ENCODE measurements at regions not wholly inside any gene's neighbourhood (a gene's known extent, or its start where the extent isn't known, plus 50 kb on each side); places are given as distances from the start of the nearest gene placed in this dataset.
A peak's percentile ranks its signal among the peaks of the same experiment; 100 is the strongest.

DNA sequence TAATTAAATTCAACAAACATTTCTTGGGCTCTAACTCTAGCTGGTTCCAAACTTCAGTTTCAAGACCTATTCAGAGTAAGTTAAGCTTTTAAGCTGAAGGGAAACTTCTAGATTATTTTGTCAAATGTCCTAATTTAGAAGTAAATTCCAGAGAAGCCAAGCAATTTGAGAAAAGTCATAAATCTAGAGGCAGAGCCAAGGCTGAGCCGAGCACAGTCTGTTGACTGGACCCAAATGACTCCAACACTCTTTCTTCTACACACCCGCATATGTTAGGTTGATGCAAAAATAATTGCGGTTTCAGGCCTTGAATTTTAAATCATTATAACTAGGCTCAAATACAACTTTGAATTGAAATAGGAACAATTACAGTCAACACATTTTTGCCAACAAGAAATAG is 319.7 kb downstream of the NFIB start:
- TF ChIP-seq POLR2A (IDR thresholded peaks at IDR 0.05), result no peak
- TF ChIP-seq, protein P1, sequence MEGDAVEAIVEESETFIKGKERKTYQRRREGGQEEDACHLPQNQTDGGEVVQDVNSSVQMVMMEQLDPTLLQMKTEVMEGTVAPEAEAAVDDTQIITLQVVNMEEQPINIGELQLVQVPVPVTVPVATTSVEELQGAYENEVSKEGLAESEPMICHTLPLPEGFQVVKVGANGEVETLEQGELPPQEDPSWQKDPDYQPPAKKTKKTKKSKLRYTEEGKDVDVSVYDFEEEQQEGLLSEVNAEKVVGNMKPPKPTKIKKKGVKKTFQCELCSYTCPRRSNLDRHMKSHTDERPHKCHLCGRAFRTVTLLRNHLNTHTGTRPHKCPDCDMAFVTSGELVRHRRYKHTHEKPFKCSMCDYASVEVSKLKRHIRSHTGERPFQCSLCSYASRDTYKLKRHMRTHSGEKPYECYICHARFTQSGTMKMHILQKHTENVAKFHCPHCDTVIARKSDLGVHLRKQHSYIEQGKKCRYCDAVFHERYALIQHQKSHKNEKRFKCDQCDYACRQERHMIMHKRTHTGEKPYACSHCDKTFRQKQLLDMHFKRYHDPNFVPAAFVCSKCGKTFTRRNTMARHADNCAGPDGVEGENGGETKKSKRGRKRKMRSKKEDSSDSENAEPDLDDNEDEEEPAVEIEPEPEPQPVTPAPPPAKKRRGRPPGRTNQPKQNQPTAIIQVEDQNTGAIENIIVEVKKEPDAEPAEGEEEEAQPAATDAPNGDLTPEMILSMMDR (IDR thresholded peaks at IDR 0.05), result no peak
- Histone ChIP-seq H3K27ac (peak overlapping the region; percentile 16 to 37), H3K36me3 (no peaks in the 10 kb centered on the region), H3K4me1 (no peaks in the 10 kb centered on the region), H3K9me3 (peaks cover 0 to 2% of the 10 kb centered on the region in 2 donors), H3K4me3 (no peak overlapping the region), H3K27me3 (no peaks in the 10 kb centered on the region)
- no peak for DNase-seq
- intact Hi-C loops (cut with DNase I; ENCODE audit: low total_unique reads), result no loop called here

DNA sequence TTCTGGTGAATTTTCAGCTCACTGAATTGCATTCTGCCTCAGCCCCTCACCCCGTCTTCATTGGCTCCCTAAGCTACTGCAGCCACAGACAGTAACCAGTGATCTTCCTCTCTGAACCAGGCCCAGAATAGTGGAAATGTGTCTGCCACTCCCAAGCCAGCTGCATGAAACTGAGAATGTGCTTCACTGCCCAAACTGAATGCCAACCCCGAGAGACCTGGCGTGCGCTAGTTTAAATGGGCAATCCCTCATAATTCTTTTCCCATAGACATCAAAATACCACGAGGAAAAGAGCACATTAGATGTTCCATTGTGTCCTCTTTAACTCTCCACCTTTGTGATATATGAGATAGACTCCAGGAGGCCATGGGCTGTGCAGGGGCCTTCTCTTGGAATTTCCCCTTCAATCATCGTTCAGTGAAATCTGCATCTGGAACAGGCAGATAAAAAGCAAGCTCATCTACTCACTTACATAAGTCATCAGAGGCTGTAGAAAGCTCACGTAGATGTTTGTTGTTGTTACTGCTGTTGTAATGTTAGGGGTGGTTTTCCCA is 320.2 kb downstream of the NFIB start:
- Histone ChIP-seq H3K9me3 (no peaks in the 10 kb centered on the region), H3K27ac (peak overlapping the region; percentile 16 to 37), H3K4me1 (no peaks in the 10 kb centered on the region), H3K4me3 (no peak overlapping the region), H3K27me3 (no peaks in the 10 kb centered on the region), H3K36me3 (no peaks in the 10 kb centered on the region)
- TF ChIP-seq POLR2A (IDR thresholded peaks at IDR 0.05), result no peak
- TF ChIP-seq, protein P1 (IDR thresholded peaks at IDR 0.05), result no peak
- DNase-seq, result no peak
- intact Hi-C loops (cut with DNase I; ENCODE audit: low total_unique reads), result no loop called here

DNA sequence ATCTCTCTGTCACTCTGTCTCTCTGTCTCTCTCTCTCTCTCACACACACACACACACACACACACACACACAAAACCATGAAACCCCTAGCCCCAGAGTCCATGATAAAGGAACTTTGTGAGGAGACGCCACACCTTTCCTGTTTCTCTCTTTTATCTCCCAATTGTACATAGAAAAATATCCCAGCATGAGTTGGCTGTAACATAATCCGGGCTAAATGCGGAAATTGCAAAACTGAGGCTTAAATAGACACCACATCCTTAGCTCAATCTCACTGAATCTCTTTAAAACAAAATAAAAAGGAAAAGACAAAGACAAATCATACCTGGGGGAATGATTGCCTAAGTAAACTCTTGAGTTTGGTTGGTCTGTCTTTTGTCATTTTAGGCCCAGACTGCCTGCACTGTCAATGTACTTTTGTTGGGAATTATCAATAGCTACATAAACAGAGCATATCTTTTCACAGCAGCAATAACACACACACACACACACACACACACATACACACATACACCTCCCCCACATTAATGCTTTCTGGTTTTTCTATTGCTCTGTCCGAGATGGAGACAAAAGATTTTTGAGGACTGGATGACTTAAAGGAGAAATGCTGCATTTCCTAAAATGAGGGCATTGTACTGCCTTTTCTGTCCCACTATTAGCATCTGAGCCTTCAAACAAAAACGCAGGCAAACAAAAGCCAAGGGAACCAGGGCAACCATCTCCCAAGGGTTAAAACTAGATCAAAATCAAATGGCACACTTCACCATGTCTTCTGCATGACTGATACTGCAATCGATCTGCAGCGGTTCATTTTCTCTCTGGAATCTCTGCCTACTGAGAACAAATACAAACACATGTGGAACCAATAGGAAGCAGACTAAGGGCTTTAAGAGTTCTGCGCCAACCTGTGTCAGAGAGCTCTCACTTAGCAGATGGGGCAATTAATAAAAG is 321.5 kb downstream of the NFIB start:
- TF ChIP-seq, protein P1 (IDR thresholded peaks at IDR 0.05), result no peak
- H3K27ac ChIP-seq, result no peak overlapping the region
- no peaks in the 10 kb centered on the region for H3K4me1 ChIP-seq
- no peaks in the 10 kb centered on the region for H3K9me3 ChIP-seq
- DNase-seq, result no peak
- no peaks in the 10 kb centered on the region for H3K36me3 ChIP-seq
- intact Hi-C loops (cut with DNase I; ENCODE audit: low total_unique reads), result no loop called here
- no peaks in the 10 kb centered on the region for H3K27me3 ChIP-seq
- H3K4me3 ChIP-seq, result no peak overlapping the region

DNA sequence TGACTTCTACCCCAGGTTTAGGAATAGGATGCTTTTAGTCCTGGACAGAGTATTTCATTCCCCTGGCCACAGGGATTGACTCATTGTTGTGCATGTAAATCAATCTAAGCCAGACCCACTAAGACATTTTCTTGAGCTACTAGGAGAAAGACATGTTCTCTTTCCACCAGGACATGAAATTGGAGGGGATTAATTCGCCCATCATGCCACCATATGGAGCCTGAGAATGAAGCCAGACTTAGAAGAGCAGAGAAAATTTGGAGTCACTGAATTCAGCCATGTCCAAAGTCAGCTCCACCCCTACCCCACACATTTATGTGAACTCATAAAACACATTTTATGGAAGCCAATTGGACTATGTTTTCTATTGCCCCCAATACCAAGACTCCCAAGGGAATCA is 322.5 kb downstream of the NFIB start:
- no peaks in the 10 kb centered on the region for H3K36me3 ChIP-seq
- no peaks in the 10 kb centered on the region for H3K27me3 ChIP-seq
- intact Hi-C loops (cut with DNase I; ENCODE audit: low total_unique reads), result no loop called here
- DNase-seq, result no peak
- H3K4me3 ChIP-seq, result no peak overlapping the region
- no peaks in the 10 kb centered on the region for H3K4me1 ChIP-seq
- no peak overlapping the region for H3K27ac ChIP-seq
- TF ChIP-seq, protein P1 (IDR thresholded peaks at IDR 0.05), result no peak
- no peak for TF ChIP-seq POLR2A (IDR thresholded peaks at IDR 0.05)
- H3K9me3 ChIP-seq, result no peaks in the 10 kb centered on the region

DNA sequence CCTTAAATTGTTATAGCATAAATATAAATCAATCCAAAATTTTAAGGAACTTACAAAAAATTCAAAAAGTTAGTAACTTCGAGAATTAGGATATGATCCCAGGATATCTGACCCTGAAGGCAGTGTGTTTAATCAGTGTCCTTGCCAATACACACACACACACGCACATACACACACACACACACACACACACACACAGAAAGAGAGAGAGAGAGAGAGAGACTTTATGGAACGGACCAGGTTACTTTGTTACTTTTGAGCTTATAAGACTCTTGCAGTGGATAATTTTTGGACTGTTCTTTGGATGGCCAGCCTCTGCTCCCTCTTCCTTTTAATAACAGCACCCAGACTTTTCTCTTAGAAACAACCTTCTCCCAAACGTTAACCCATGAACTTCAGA is 322.9 kb downstream of the NFIB start:
- no peak for DNase-seq
- no peak overlapping the region for H3K4me3 ChIP-seq
- TF ChIP-seq POLR2A (IDR thresholded peaks at IDR 0.05), result no peak
- TF ChIP-seq, protein P1 (IDR thresholded peaks at IDR 0.05), result no peak
- no peaks in the 10 kb centered on the region for H3K4me1 ChIP-seq
- intact Hi-C loops (cut with DNase I; ENCODE audit: low total_unique reads), result no loop called here
- H3K27me3 ChIP-seq, result no peaks in the 10 kb centered on the region
- no peak overlapping the region for H3K27ac ChIP-seq
- no peaks in the 10 kb centered on the region for H3K36me3 ChIP-seq
- no peaks in the 10 kb centered on the region for H3K9me3 ChIP-seq

Data from uterus (tissue), 3 donors.